H9 (cell line): ENCODE measurements at regions not wholly inside any gene's neighbourhood (a gene's known extent, or its start where the extent isn't known, plus 50 kb on each side); places are given as distances from the start of the nearest gene placed in this dataset.

Source experiments
- DNase-seq: peaks from one replicate; pipeline ENCODE4 v3.0.0-alpha.2; 2017
- H2AFZ ChIP-seq: one replicate; pipeline ENCODE4 v1.6.1; 2013; ENCODE audit warnings: mild to moderate bottlenecking, low read length, control low read depth, moderate library complexity
- H2AK5ac ChIP-seq: 2 replicates; pipeline ENCODE4 v1.6.1; 2013; ENCODE audit warnings: low read length, control low read depth, mixed read lengths; ENCODE audit not compliant: insufficient read length
- H2BK120ac ChIP-seq: one replicate; pipeline ENCODE4 v1.6.1; 2013; ENCODE audit warnings: low read depth, mild to moderate bottlenecking, low read length, control low read depth, inconsistent platforms; ENCODE audit not compliant: poor library complexity, severe bottlenecking
- H2BK12ac ChIP-seq: 2 replicates; pipeline ENCODE4 v1.6.1; 2013; ENCODE audit warnings: low read length, control low read depth, mixed read lengths, low read depth; ENCODE audit not compliant: insufficient read length
- H2BK15ac ChIP-seq: 2 replicates; pipeline ENCODE4 v1.6.1; 2013; ENCODE audit warnings: low read depth, low read length, control low read depth
- H2BK20ac ChIP-seq: one replicate; pipeline ENCODE4 v1.6.1; 2013; ENCODE audit warnings: low read depth, mild to moderate bottlenecking, low read length, control low read depth, inconsistent platforms; ENCODE audit not compliant: poor library complexity, severe bottlenecking
- H2BK5ac ChIP-seq: 2 replicates; pipeline ENCODE4 v1.6.1; 2013; ENCODE audit warnings: low read length, control low read depth, mixed read lengths; ENCODE audit not compliant: insufficient read length
- H3K14ac ChIP-seq: 2 replicates; pipeline ENCODE4 v1.6.1; 2013; ENCODE audit warnings: low read length, control low read depth; ENCODE audit not compliant: insufficient read depth
- H3K18ac ChIP-seq: 2 replicates; pipeline ENCODE4 v1.6.1; 2013; ENCODE audit warnings: low read depth, mild to moderate bottlenecking, mixed read lengths, low read length, control low read depth; ENCODE audit not compliant: insufficient read length
- H3K23ac ChIP-seq: 2 replicates; pipeline ENCODE4 v1.6.1; 2013; ENCODE audit warnings: low read length, control low read depth, mixed read lengths, low read depth; ENCODE audit not compliant: insufficient read length
- H3K23me2 ChIP-seq: 2 replicates; pipeline ENCODE4 v1.6.1; 2013; ENCODE audit warnings: low read depth, mild to moderate bottlenecking, mixed read lengths, low read length, control low read depth; ENCODE audit not compliant: insufficient read length, poor library complexity, severe bottlenecking
- H3K27ac ChIP-seq: 2 replicates; pipeline ENCODE4 v1.5.1; 2013; ENCODE audit warnings: low read length, control low read depth, mixed read lengths, low read depth; ENCODE audit not compliant: insufficient read length
- H3K27me3 ChIP-seq: 2 replicates; pipeline ENCODE4 v1.6.1; 2013; ENCODE audit warnings: low read length, control low read depth, inconsistent platforms; ENCODE audit not compliant: insufficient read depth
- H3K4ac ChIP-seq: 2 replicates; pipeline ENCODE4 v1.6.1; 2013; ENCODE audit warnings: low read depth, mild to moderate bottlenecking, control low read depth, inconsistent platforms, low read length, moderate library complexity
- H3K4me1 ChIP-seq: 2 replicates; pipeline ENCODE4 v1.6.1; 2013; ENCODE audit warnings: low read length, control low read depth, inconsistent platforms; ENCODE audit not compliant: insufficient read depth
- H3K4me2 ChIP-seq: 2 replicates; pipeline ENCODE4 v1.6.1; 2013; ENCODE audit warnings: low read length, control low read depth, mixed read lengths; ENCODE audit not compliant: insufficient read length, insufficient read depth
- H3K56ac ChIP-seq: 2 replicates; pipeline ENCODE4 v1.6.1; 2013; ENCODE audit warnings: low read depth, mild to moderate bottlenecking, mixed read lengths, low read length, control low read depth; ENCODE audit not compliant: insufficient read length
- H3K79me1 ChIP-seq: 2 replicates; pipeline ENCODE4 v1.6.1; 2013; ENCODE audit warnings: low read depth, mild to moderate bottlenecking, moderate library complexity, low read length, control low read depth, inconsistent platforms; ENCODE audit not compliant: insufficient read depth, poor library complexity, severe bottlenecking
- H3K79me2 ChIP-seq: 2 replicates; pipeline ENCODE4 v1.6.1; 2013; ENCODE audit warnings: low read length, control low read depth, inconsistent platforms; ENCODE audit not compliant: insufficient read depth
- H3K9ac ChIP-seq: 2 replicates; pipeline ENCODE4 v1.6.1; 2013; ENCODE audit warnings: low read length, control low read depth, mixed read lengths; ENCODE audit not compliant: insufficient read length; ENCODE audit errors: extremely low read depth
- H3K9me3 ChIP-seq: one replicate; pipeline ENCODE4 v1.6.1; 2013; ENCODE audit warnings: low read depth, low read length, inconsistent platforms; ENCODE audit not compliant: control insufficient read depth
- H3T11ph ChIP-seq: one replicate; pipeline ENCODE4 v1.6.1; 2013; ENCODE audit warnings: mild to moderate bottlenecking, low read length, control low read depth, inconsistent platforms
- H4K20me1 ChIP-seq: one replicate; pipeline ENCODE4 v1.6.1; 2013; ENCODE audit not compliant: control insufficient read depth, insufficient read length, insufficient read depth
- H4K5ac ChIP-seq: 2 replicates; pipeline ENCODE4 v1.6.1; 2013; ENCODE audit warnings: low read depth, mild to moderate bottlenecking, mixed read lengths, low read length, control low read depth; ENCODE audit not compliant: insufficient read length
- H4K8ac ChIP-seq: replicated peaks from 2 replicates; pipeline ENCODE4 v1.6.1; 2013; ENCODE audit warnings: low read length, control low read depth, mixed read lengths, low read depth; ENCODE audit not compliant: insufficient read length
- H4K91ac ChIP-seq: 2 replicates; pipeline ENCODE4 v1.6.1; 2013; ENCODE audit warnings: low read depth, mild to moderate bottlenecking, moderate library complexity, mixed read lengths, low read length, control low read depth; ENCODE audit not compliant: insufficient read length
- H3K27ac Mint-ChIP-seq, 3 experiments: 2 replicates in 2 of 3; 3 replicates in 1 of 3; pipeline ENCODE4 v1.8.0; 2020 to 2021; ENCODE audit warnings: mixed read lengths in 3 of 3, mild to moderate bottlenecking in 1 of 3, moderate library complexity in 1 of 3
- H3K27me3 Mint-ChIP-seq: 2 replicates; pipeline ENCODE4 v1.8.0; 2021; ENCODE audit warnings: low read depth, mild to moderate bottlenecking, moderate library complexity, mixed read lengths
- H3K36me3 Mint-ChIP-seq, 3 experiments: 2 replicates in 2 of 3; 3 replicates in 1 of 3; pipeline ENCODE4 v1.8.0; 2020 to 2021; ENCODE audit warnings: low read depth in 3 of 3, mixed read lengths in 3 of 3; ENCODE audit not compliant: insufficient read depth in 1 of 3
- H3K4me1 Mint-ChIP-seq, 2 experiments: 2 replicates each; pipeline ENCODE4 v1.8.0; 2020; ENCODE audit warnings: mixed read lengths in 2 of 2
- H3K4me3 Mint-ChIP-seq, 2 experiments: 2 replicates in 1 of 2; 3 replicates in 1 of 2; pipeline ENCODE4 v1.8.0; 2020 to 2021; ENCODE audit warnings: mild to moderate bottlenecking in 2 of 2, mixed read lengths in 2 of 2, moderate library complexity in 1 of 2
- H3K9me3 Mint-ChIP-seq, 2 experiments: 2 replicates in 1 of 2; 3 replicates in 1 of 2; pipeline ENCODE4 v1.8.0; 2020; ENCODE audit warnings: mild to moderate bottlenecking in 2 of 2, mixed read lengths in 2 of 2, moderate library complexity in 1 of 2
- WGBS: extraction: QIAGEN DNeasy Blood & Tissue Kit; methylation state at CpG from one replicate; pipeline ENCODE4 v1.1.7; 2013; ENCODE audit warnings: missing lambda C conversion rate, low lambda C conversion rate, mixed read lengths; ENCODE audit not compliant: insufficient read length; ENCODE audit errors: extremely low coverage; 5-methylcytosine and 5-hydroxymethylcytosine counted together
- TF ChIP-seq, protein P1 (sequence below): fragments of 200-600 bp; sonication (generic); conservative IDR thresholded peaks from 3 replicates; pipeline ENCODE4 v1.8.0; 2021; ENCODE audit warnings: antibody characterized with exemption, mild to moderate bottlenecking

DNA sequence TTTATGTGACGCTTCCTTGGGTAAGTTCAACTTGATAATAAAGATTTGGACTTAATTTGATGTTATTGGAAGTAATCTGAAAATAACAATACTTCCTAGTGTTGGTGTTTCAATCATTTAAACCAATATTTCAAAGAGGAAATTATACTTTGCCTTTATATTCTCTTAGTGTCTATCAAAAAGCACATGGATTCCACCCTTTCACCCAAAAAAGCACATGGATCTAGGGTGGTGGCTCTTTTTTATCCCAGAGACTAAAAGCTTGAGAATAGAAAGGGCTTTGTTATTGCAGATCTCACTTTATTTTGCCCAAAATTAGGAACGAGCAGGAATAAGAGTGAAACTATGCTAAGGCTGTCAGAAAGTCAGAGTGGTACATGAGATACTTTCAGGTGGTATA, 75.1 kb upstream of the RASGEF1B start:
- H3K56ac ChIP-seq = no peak overlapping the region
- no peak overlapping the region for H3K27ac Mint-ChIP-seq
- H2BK5ac ChIP-seq = no peak overlapping the region
- H4K20me1 ChIP-seq = no peaks in the 10 kb centered on the region
- no peak for DNase-seq
- H4K8ac ChIP-seq = no peak overlapping the region
- H4K5ac ChIP-seq = no peak overlapping the region
- no peak overlapping the region for H2BK15ac ChIP-seq
- H3K9me3 Mint-ChIP-seq = peaks cover 4 to 5% of the 10 kb centered on the region in 2 experiments; a peak in 3 of 5 replicates
- H2BK20ac ChIP-seq = no peak overlapping the region
- H3K4me3 Mint-ChIP-seq = no peak overlapping the region
- H3K18ac ChIP-seq = no peak overlapping the region
- H2BK120ac ChIP-seq = no peak overlapping the region
- H4K91ac ChIP-seq = no peak overlapping the region
- no peak overlapping the region for H3K23ac ChIP-seq
- H3K9ac ChIP-seq = no peak overlapping the region
- no peak overlapping the region for H2AK5ac ChIP-seq
- H3K14ac ChIP-seq = no peak overlapping the region
- H3K4me1 ChIP-seq = no peaks in the 10 kb centered on the region
- H3K27ac ChIP-seq = no peak overlapping the region
- H3K4me2 ChIP-seq = no peak overlapping the region
- no peak overlapping the region for H3K4ac ChIP-seq
- peaks cover 0 to 11% (median 0%) of the 10 kb centered on the region in 3 experiments; a peak in 2 of 7 replicates for H3K36me3 Mint-ChIP-seq
- H2AFZ ChIP-seq = no peak overlapping the region
- H3K4me1 Mint-ChIP-seq = peaks cover 9 to 10% of the 10 kb centered on the region in 2 experiments; a peak in 3 of 4 replicates
- H3K79me1 ChIP-seq = no peaks in the 10 kb centered on the region
- no peaks in the 10 kb centered on the region; the same call in none of the 2 replicates for H3K27me3 Mint-ChIP-seq
- H3K23me2 ChIP-seq = no peaks in the 10 kb centered on the region
- no peak overlapping the region for H3T11ph ChIP-seq
- no peaks in the 10 kb centered on the region for H3K79me2 ChIP-seq
- no peaks in the 10 kb centered on the region for H3K27me3 ChIP-seq
- no peak overlapping the region for H2BK12ac ChIP-seq
- TF ChIP-seq, protein P1, sequence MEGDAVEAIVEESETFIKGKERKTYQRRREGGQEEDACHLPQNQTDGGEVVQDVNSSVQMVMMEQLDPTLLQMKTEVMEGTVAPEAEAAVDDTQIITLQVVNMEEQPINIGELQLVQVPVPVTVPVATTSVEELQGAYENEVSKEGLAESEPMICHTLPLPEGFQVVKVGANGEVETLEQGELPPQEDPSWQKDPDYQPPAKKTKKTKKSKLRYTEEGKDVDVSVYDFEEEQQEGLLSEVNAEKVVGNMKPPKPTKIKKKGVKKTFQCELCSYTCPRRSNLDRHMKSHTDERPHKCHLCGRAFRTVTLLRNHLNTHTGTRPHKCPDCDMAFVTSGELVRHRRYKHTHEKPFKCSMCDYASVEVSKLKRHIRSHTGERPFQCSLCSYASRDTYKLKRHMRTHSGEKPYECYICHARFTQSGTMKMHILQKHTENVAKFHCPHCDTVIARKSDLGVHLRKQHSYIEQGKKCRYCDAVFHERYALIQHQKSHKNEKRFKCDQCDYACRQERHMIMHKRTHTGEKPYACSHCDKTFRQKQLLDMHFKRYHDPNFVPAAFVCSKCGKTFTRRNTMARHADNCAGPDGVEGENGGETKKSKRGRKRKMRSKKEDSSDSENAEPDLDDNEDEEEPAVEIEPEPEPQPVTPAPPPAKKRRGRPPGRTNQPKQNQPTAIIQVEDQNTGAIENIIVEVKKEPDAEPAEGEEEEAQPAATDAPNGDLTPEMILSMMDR = no peak
- no peaks in the 10 kb centered on the region for H3K9me3 ChIP-seq
- no CpG with 5 or more reads among the region's 2 CpGs for WGBS
